HG03060 (cell line): ENCODE measurements at regions not wholly inside any gene's neighbourhood (a gene's known extent, or its start where the extent isn't known, plus 50 kb on each side); places are given as distances from the start of the nearest gene placed in this dataset.

Source experiments
- ATAC-seq: cut with Tn5 transposase; IDR thresholded peaks from one replicate; pipeline ENCODE4 v1.9.1; 2021; ENCODE audit warnings: low read depth, moderate number of reproducible peaks; ENCODE audit not compliant: unreplicated experiment

- no peak for ATAC-seq
Observed at GRCh38 chr1:220979371-220979770, 100.1 kb downstream of the HLX start.

GRCh38 chr1:220982686-220983085 is 103.4 kb downstream of the HLX start:
- no peak for ATAC-seq

GRCh38 chr1:220983877-220984635 is 104.8 kb downstream of the HLX start:
- ATAC-seq = no peak

- ATAC-seq = no peak
Observed at GRCh38 chr1:220990427-220991339, 111.4 kb downstream of the HLX start.

GRCh38 chr1:220991506-220991905 is 112.3 kb downstream of the HLX start:
- ATAC-seq = no peak

- no peak for ATAC-seq
Observed at GRCh38 chr1:220991959-220992704, 112.9 kb downstream of the HLX start.

GRCh38 chr1:220992705-220993052 is 113.4 kb downstream of the HLX start:
- no peak for ATAC-seq

- ATAC-seq = no peak
Observed at GRCh38 chr1:220994671-220995070, 115.4 kb downstream of the HLX start.

- no peak for ATAC-seq
Observed at GRCh38 chr1:220997791-220998190, 118.5 kb downstream of the HLX start.

- no peak for ATAC-seq
Observed at GRCh38 chr1:220999872-221000863, 120.9 kb downstream of the HLX start.

GRCh38 chr1:221001167-221001566 is 121.9 kb downstream of the HLX start:
- no peak for ATAC-seq

GRCh38 chr1:221002601-221003000 is 123.4 kb downstream of the HLX start:
- no peak for ATAC-seq

GRCh38 chr1:221011145-221011544 is 131.9 kb downstream of the HLX start:
- ATAC-seq = no peak

- ATAC-seq = no peak
Observed at GRCh38 chr1:221012120-221012519, 132.9 kb downstream of the HLX start.

GRCh38 chr1:221013691-221014660 is 134.7 kb downstream of the HLX start:
- ATAC-seq = no peak

GRCh38 chr1:221015159-221015790 is 136.0 kb downstream of the HLX start:
- no peak for ATAC-seq

- ATAC-seq = no peak
Observed at GRCh38 chr1:221016751-221017150, 137.5 kb downstream of the HLX start.

GRCh38 chr1:221018414-221018813 is 139.2 kb downstream of the HLX start:
- ATAC-seq = no peak
